ENCODE measurements at regions not wholly inside any gene's neighbourhood (a gene's known extent, or its start where the extent isn't known, plus 50 kb on each side); places are given as distances from the start of the nearest gene placed in this dataset.
A peak's percentile ranks its signal among the peaks of the same experiment; 100 is the strongest.

GRCh38 chr10:2966134-2966533 is 101.2 kb upstream of the PFKP start (continued):
- TF ChIP-seq ZNF462 (CRISPR knock-in tag; IDR thresholded peaks at IDR 0.05) (no peak), ZNF114 (CRISPR knock-in tag; IDR thresholded peaks at IDR 0.05) (no peak)

GRCh38 chr10:2964632-2965296 is 102.6 kb upstream of the PFKP start:
- Mint-ChIP-seq H3K27ac (peak overlapping the region; percentile 7; the same call in 1 of the 2 replicates), H3K27me3 (ENCODE audit: insufficient read depth, low read depth, poor library complexity) (peaks cover 7% of the 10 kb centered on the region), H3K9me3 (peaks cover 49% of the 10 kb centered on the region), H3K36me3 (ENCODE audit: low read depth) (peaks cover 49% of the 10 kb centered on the region), H3K4me1 (peaks cover 21% of the 10 kb centered on the region), H3K4me3 (no peak overlapping the region; the same call in 2 of the 3 replicates)
- Histone ChIP-seq H3F3A (replicated peaks; ENCODE audit: low read depth) (no peaks in the 10 kb centered on the region), H2AFZ (no peak overlapping the region), H3K79me2 (replicated peaks; ENCODE audit: insufficient read depth) (no peaks in the 10 kb centered on the region), H3K4me3 (no peak overlapping the region), H3K9me2 (ENCODE audit: insufficient read depth) (peaks cover 20% of the 10 kb centered on the region), H4K20me1 (replicated peaks; ENCODE audit: insufficient read depth) (no peaks in the 10 kb centered on the region), H3K27ac (ENCODE audit: low read depth) (no peak overlapping the region), H3K4me2 (no peak overlapping the region), H3K36me3 (ENCODE audit: insufficient read depth) (no peaks in the 10 kb centered on the region), H3K27me3 (ENCODE audit: insufficient read depth) (no peaks in the 10 kb centered on the region), H3K4me1 (ENCODE audit: insufficient read depth) (peaks cover 10% of the 10 kb centered on the region)
- TF ChIP-seq EZH2phosphoT487 (IDR thresholded peaks at IDR 0.05; ENCODE audit: unreplicated experiment) = no peak
- no peak for TF ChIP-seq ZNF331 (CRISPR knock-in tag; IDR thresholded peaks at IDR 0.05; ENCODE audit: low read depth)
- TF ChIP-seq CTCF (conservative IDR thresholded peaks at IDR 0.05; ENCODE audit: low read depth in 2 of 2) = no peak
- TF ChIP-seq, protein P1, sequence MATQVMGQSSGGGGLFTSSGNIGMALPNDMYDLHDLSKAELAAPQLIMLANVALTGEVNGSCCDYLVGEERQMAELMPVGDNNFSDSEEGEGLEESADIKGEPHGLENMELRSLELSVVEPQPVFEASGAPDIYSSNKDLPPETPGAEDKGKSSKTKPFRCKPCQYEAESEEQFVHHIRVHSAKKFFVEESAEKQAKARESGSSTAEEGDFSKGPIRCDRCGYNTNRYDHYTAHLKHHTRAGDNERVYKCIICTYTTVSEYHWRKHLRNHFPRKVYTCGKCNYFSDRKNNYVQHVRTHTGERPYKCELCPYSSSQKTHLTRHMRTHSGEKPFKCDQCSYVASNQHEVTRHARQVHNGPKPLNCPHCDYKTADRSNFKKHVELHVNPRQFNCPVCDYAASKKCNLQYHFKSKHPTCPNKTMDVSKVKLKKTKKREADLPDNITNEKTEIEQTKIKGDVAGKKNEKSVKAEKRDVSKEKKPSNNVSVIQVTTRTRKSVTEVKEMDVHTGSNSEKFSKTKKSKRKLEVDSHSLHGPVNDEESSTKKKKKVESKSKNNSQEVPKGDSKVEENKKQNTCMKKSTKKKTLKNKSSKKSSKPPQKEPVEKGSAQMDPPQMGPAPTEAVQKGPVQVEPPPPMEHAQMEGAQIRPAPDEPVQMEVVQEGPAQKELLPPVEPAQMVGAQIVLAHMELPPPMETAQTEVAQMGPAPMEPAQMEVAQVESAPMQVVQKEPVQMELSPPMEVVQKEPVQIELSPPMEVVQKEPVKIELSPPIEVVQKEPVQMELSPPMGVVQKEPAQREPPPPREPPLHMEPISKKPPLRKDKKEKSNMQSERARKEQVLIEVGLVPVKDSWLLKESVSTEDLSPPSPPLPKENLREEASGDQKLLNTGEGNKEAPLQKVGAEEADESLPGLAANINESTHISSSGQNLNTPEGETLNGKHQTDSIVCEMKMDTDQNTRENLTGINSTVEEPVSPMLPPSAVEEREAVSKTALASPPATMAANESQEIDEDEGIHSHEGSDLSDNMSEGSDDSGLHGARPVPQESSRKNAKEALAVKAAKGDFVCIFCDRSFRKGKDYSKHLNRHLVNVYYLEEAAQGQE (IDR thresholded peaks at IDR 0.05; ENCODE audit: unreplicated experiment) = peak; percentile 73
- DNase-seq (ENCODE audit: low spot score) (no peak), ATAC-seq (no peak; the same call in 2 of the 3 replicates)
